Right kidney (tissue), 1 donor: ENCODE measurements at regions not wholly inside any gene's neighbourhood (a gene's known extent, or its start where the extent isn't known, plus 50 kb on each side); places are given as distances from the start of the nearest gene placed in this dataset.

Experiments used
- DNase-seq: peaks from one replicate; pipeline ENCODE4 v3.0.0-alpha.2; 2016

- peak; percentile 46 for DNase-seq
Measured at GRCh38 chr2:128901572-128902391, 583.1 kb upstream of the HS6ST1 start.

- DNase-seq: no peak
Measured at GRCh38 chr2:128903637-128904036, 585.0 kb upstream of the HS6ST1 start.

DNA sequence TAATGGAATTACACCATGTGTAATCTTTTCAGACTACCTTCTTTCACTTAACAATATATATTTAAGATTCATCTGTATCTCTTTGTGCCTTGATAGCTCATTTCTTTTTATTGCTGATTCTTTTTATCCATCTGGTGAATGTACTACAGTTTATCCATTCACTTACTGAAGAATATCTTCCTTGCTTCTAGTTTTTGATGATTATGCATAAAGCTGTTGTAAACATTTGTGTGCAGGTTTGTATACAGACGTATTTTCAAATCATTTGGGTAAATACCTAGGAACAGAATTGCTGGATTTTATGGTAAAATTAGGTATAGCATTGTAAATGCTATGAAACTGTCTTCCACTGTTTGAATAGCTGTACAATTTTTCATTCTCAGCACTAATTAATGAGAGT, 592.6 kb upstream of the HS6ST1 start:
- DNase-seq: no peak

GRCh38 chr2:128914320-128914719, 595.7 kb upstream of the HS6ST1 start:
- DNase-seq: no peak

DNA sequence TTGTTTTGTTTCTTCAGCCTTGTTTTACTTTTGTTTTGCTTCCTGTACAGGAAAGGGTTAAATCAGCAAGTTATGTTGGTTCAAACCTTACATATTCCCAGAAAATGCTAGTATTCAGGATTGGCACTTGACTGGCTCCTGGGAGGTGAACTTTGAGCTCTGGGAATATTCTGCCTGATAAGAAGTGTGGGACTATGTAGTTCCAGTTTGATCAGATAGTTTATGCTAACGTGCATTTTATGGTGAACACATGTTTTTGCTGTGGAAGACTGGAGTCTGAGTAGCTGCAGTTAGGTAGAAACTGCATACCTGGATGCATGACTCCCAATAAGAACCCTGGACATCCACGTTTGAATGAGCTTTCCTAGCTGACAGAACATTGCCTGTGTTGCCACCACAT, 603.1 kb upstream of the HS6ST1 start:
- no peak for DNase-seq

GRCh38 chr2:128922154-128922553, 603.5 kb upstream of the HS6ST1 start:
- no peak for DNase-seq

DNA sequence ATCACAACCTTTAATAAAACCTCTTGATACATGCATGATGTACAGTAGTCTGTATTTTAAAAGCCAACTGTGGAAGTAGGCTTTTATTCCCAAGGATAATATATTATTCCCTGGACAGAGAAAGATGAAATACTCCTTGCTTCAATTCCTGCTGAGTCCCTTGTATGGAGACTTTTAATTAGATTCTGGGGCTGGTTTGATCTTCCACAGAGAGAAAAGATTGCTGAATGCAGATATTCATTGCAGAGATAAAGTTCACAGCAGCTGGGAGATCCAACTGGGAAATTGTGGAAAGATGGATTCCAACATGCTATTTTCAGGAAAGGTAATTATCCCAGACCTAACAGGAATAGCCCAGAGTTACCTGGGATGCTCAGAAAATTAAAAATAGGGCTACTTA, 607.0 kb upstream of the HS6ST1 start:
- DNase-seq: no peak

GRCh38 chr2:128930101-128930500, 611.4 kb upstream of the HS6ST1 start:
- DNase-seq: no peak

- DNase-seq: no peak
Measured at GRCh38 chr2:128940378-128940777, 621.7 kb upstream of the HS6ST1 start.

- DNase-seq: no peak
Measured at GRCh38 chr2:128941751-128942150, 623.1 kb upstream of the HS6ST1 start.

- no peak for DNase-seq
Measured at GRCh38 chr2:128949360-128949759, 630.7 kb upstream of the HS6ST1 start.

- no peak for DNase-seq
Measured at GRCh38 chr2:128950758-128951157, 632.1 kb upstream of the HS6ST1 start.

DNA sequence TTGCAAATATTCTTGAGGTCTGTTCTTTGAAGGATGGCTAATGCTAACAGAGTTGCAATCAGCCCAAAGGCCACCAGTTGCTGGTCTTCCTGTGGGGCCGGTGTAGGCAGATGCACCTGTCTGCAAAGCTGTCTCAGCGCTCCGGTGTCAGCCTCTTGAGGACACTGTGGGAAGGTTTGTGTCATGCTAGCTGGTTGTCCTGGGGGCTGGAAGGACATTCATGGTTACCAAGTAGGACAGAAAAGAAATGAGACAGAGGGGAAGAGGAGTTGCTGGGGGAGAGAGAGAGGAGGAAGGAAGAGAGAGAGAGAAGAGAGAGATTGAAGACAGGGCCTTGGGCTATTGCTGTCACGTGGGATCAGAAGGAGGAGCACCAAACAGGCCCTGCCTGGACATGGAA, 639.6 kb upstream of the HS6ST1 start:
- DNase-seq: no peak

DNA sequence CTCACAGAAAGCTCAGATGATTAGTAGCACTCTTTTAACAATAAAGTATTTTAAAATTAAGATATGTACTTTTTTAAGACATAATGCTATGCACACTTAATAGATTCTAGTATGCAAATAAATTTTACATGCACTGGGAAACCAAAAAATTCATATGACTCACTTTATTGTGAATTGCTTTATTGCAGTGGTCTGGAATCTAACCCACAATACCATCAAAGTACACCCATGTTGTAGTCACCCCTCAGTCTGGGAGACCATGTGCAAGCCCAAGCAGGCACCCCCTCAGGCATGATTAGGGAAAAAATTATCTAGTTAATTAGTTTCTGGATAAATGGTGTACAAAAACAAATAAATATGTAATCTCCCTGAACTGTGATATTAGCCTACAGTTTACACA, 649.0 kb upstream of the HS6ST1 start:
- DNase-seq: no peak

- DNase-seq: no peak
Measured at GRCh38 chr2:128969374-128969773, 650.7 kb upstream of the HS6ST1 start.

GRCh38 chr2:128970332-128971116, 651.9 kb upstream of the HS6ST1 start:
- DNase-seq: no peak

- DNase-seq: no peak
Measured at GRCh38 chr2:128973566-128973965, 654.9 kb upstream of the HS6ST1 start.

GRCh38 chr2:128978212-128978611, 659.5 kb upstream of the HS6ST1 start:
- no peak for DNase-seq

- DNase-seq: no peak
Measured at GRCh38 chr2:128979182-128979581, 660.5 kb upstream of the HS6ST1 start.

DNA sequence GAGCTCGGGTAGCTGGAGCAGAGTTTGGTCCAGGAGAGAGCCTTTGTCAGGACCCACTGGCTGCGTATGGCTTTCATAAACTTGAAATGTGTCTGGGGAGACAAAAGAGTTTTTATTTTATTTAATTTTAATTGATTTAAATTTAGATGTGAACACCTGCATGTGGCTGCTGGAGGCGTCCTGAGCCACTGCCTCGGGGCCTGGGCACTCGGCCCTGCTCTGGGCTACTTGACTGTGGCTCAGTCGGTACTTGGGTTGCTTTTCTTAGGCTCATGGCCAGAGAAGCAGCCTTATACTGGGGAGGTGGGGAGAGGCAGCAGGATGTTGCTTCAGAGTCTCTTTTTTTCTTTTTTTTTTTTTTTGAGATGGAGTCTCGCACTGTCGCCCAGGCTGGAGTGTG, 661.8 kb upstream of the HS6ST1 start:
- DNase-seq: no peak

GRCh38 chr2:128981353-128981752, 662.7 kb upstream of the HS6ST1 start:
- DNase-seq: no peak

DNA sequence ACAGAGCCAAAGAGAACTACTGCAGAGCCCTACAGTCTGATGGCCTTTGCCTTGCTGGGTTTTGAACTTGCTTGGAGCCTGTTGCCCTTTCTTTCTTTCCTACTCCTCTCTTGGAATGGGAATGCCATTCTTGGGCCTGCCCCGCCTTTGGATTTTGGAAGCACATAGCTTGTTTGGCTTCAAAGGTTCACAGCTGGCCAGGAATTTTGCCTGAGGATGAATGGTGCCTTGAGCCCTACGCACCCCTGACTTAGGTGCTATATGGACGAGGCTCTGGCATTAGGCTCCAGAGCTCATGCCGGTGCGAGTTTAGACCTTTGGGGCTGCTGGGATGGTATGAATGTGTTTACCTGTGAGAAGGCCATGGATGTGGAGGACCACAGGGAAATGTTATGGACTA, 663.3 kb upstream of the HS6ST1 start:
- DNase-seq: no peak

DNA sequence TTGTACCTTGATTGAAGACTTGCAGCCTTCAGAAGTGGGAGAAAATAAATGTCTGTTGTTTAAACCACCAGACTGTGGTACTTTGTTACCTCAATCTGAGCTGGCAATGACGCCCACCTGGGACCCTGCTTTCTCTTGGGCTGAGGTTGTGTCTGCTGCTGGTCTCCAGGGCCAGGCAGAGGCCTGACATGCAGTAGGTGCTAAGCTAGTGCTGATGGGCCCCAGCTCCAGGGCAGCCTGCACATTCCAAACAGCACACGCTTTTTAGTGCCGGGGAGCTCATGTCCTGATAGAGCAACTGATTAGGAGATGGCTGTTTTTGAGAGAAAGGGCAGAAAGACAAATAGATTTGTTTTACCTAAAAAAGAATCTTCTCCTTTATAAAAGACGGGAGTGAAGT, 664.0 kb upstream of the HS6ST1 start:
- DNase-seq: no peak

DNA sequence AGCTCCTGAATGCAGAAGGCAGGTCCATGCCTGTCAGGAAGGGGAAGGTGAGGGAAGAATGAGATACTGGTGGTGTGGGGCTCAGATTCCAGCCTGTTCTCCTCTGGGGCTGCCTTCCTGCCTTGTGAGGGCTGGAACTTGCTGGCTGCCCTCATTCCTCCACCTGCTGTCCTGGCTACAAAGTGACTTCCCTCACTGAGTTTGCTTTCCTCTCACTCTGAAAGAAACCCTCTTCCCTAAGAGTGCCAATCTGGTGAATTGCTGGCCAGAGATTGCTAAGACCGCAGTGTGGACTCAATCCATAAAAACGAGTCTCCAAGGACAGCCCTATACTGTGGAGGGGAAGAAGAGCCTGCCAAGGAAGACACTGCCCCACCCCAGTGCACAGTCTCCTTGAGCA, 664.4 kb upstream of the HS6ST1 start:
- no peak for DNase-seq
